LoVo (cell line): ENCODE measurements at regions not wholly inside any gene's neighbourhood (a gene's known extent, or its start where the extent isn't known, plus 50 kb on each side); places are given as distances from the start of the nearest gene placed in this dataset.

Experiments
- DNase-seq: peaks from one replicate; pipeline ENCODE4 v3.0.0-alpha.2; 2016; ENCODE audit warnings: low spot score

GRCh38 chr3:160169139-160169976, 55.9 kb upstream of the C3orf80 start:
- DNase-seq, result no peak

- DNase-seq, result no peak
Measured at GRCh38 chr3:160170409-160171370, 54.5 kb upstream of the C3orf80 start.

- DNase-seq, result no peak
Measured at GRCh38 chr3:160171813-160172212, 53.4 kb upstream of the C3orf80 start.

- no peak for DNase-seq
Measured at GRCh38 chr3:160174621-160175020, 50.6 kb upstream of the C3orf80 start.
